Caco-2 (cell line): ENCODE measurements at regions not wholly inside any gene's neighbourhood (a gene's known extent, or its start where the extent isn't known, plus 50 kb on each side); places are given as distances from the start of the nearest gene placed in this dataset.

Experiments used
- BruUV-seq: library from RNA; stranded (reverse); fragments of 400-500 nt; replicated peaks from 2 replicates; lab custom pipeline; 2021; lab: Mats Ljungman, UMichigan
- CTCF ChIA-PET: fragments of 300-600 bp; sonication (Branson Sonifier 250); formaldehyde crosslinking; loops from one replicate; lab custom pipeline; 2022; ENCODE audit warnings: antibody characterized with exemption; lab: Charles Lee
- POLR2A ChIA-PET: fragments of 300-600 bp; sonication (Branson Sonifier 250); formaldehyde crosslinking; loops from one replicate; lab custom pipeline; 2022; ENCODE audit warnings: antibody characterized with exemption; lab: Charles Lee
- DNase-seq, 2 experiments: peaks; one replicate each; pipeline versions ENCODE4 v3.0.0 to v3.0.0-alpha.2; 2020 to 2022
- H3K27me3 ChIP-seq: replicated peaks from 2 replicates; pipeline ENCODE4 v1.6.0; 2011; ENCODE audit warnings: low read length; ENCODE audit not compliant: control insufficient read depth, insufficient read depth
- H3K36me3 ChIP-seq: 2 replicates; pipeline ENCODE4 v1.5.1; 2011; ENCODE audit warnings: low read length; ENCODE audit not compliant: control insufficient read depth, insufficient read depth
- H3K4me1 ChIP-seq: fragments of 250-450 bp; sonication (Bioruptor Pico); 2 replicates; pipeline ENCODE4 v1.5.1; 2020; ENCODE audit warnings: mild to moderate bottlenecking
- H3K4me3 ChIP-seq: 2 replicates; pipeline ENCODE4 v1.5.1; 2011; ENCODE audit warnings: low read depth, mild to moderate bottlenecking, control low read depth, low read length
- H3K9me3 ChIP-seq: fragments of 250-450 bp; sonication (Bioruptor Pico); 2 replicates; pipeline ENCODE4 v1.5.1; 2020; ENCODE audit warnings: mild to moderate bottlenecking, moderate library complexity
- H3K27ac Mint-ChIP-seq: one replicate; pipeline ENCODE4 v1.8.0; 2022; ENCODE audit warnings: mixed read lengths; ENCODE audit not compliant: unreplicated experiment
- H3K27me3 Mint-ChIP-seq: one replicate; pipeline ENCODE4 v1.8.0; 2022; ENCODE audit warnings: mixed read lengths; ENCODE audit not compliant: insufficient read depth, unreplicated experiment
- H3K36me3 Mint-ChIP-seq: one replicate; pipeline ENCODE4 v1.8.0; 2022; ENCODE audit warnings: mild to moderate bottlenecking, mixed read lengths; ENCODE audit not compliant: insufficient read depth, unreplicated experiment
- H3K4me1 Mint-ChIP-seq: one replicate; pipeline ENCODE4 v1.8.0; 2022; ENCODE audit warnings: low read depth, mixed read lengths; ENCODE audit not compliant: unreplicated experiment
- H3K4me3 Mint-ChIP-seq: one replicate; pipeline ENCODE4 v1.8.0; 2022; ENCODE audit warnings: mild to moderate bottlenecking, moderate library complexity, mixed read lengths; ENCODE audit not compliant: unreplicated experiment
- H3K9me3 Mint-ChIP-seq: one replicate; pipeline ENCODE4 v1.8.0; 2022; ENCODE audit warnings: mixed read lengths; ENCODE audit not compliant: unreplicated experiment
- intact Hi-C: fragments of 100-400 bp; cut with micrococcal nuclease; formaldehyde crosslinking; loops from one replicate; pipeline ENCODE4 v1.10.0; 2022; ENCODE audit not compliant: unreplicated experiment
- TF ChIP-seq, protein P1 (sequence below), 2 experiments: fragments of 200-600 bp in 1 of 2; IDR thresholded peaks; 1 replicate in 1 of 2; 2 replicates in 1 of 2; pipeline versions ENCODE4 v1.5.1 to v1.8.0; 2011 to 2022; ENCODE audit warnings: antibody characterized with exemption in 1 of 2, control low read depth in 1 of 2, inconsistent platforms in 1 of 2, low read depth in 1 of 2, low read length in 1 of 2, mild to moderate bottlenecking in 1 of 2, moderate library complexity in 1 of 2; ENCODE audit not compliant: insufficient read depth in 1 of 2, severe bottlenecking in 1 of 2, unreplicated experiment in 1 of 2

DNA sequence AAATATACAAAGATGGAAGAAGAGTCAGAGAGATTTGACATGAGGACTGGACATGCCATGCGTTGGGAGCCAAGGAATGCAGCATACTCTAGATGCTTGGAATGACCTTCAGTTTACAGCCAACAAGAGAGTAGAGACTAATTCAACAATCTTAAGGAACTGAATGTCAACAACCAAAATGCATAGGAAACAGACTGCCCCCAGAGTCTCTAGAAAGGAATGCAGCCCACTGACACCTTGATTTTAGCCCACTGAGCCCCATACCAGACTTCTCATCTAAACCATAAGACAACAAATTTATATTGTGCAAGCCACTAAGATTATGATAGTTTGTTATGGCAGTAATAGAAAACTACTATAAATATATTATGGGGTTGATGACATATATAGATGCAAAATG, 611.2 kb downstream of the RPS29 start:
- Mint-ChIP-seq H3K36me3 (no peaks in the 10 kb centered on the region), H3K9me3 (peaks cover 12% of the 10 kb centered on the region), H3K27ac (no peak overlapping the region), H3K4me3 (no peak overlapping the region), H3K4me1 (peaks cover 34% of the 10 kb centered on the region), H3K27me3 (no peaks in the 10 kb centered on the region)
- Histone ChIP-seq H3K27me3 (no peaks in the 10 kb centered on the region), H3K4me1 (peaks cover 46% of the 10 kb centered on the region), H3K9me3 (no peaks in the 10 kb centered on the region), H3K36me3 (no peaks in the 10 kb centered on the region; the same call in 1 of the 2 replicates), H3K4me3 (no peak overlapping the region)
- no peak for DNase-seq
- ChIA-PET CTCF (no interaction called here), POLR2A (no interaction called here)
- intact Hi-C loops: no loop called here
- no TSS peak for BruUV-seq
- TF ChIP-seq, protein P1, sequence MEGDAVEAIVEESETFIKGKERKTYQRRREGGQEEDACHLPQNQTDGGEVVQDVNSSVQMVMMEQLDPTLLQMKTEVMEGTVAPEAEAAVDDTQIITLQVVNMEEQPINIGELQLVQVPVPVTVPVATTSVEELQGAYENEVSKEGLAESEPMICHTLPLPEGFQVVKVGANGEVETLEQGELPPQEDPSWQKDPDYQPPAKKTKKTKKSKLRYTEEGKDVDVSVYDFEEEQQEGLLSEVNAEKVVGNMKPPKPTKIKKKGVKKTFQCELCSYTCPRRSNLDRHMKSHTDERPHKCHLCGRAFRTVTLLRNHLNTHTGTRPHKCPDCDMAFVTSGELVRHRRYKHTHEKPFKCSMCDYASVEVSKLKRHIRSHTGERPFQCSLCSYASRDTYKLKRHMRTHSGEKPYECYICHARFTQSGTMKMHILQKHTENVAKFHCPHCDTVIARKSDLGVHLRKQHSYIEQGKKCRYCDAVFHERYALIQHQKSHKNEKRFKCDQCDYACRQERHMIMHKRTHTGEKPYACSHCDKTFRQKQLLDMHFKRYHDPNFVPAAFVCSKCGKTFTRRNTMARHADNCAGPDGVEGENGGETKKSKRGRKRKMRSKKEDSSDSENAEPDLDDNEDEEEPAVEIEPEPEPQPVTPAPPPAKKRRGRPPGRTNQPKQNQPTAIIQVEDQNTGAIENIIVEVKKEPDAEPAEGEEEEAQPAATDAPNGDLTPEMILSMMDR (IDR thresholded peaks at IDR 0.05; ENCODE audit: insufficient read depth in 1 of 2, low read depth in 1 of 2, low read length in 1 of 2, severe bottlenecking in 1 of 2, unreplicated experiment in 1 of 2): no peak

DNA sequence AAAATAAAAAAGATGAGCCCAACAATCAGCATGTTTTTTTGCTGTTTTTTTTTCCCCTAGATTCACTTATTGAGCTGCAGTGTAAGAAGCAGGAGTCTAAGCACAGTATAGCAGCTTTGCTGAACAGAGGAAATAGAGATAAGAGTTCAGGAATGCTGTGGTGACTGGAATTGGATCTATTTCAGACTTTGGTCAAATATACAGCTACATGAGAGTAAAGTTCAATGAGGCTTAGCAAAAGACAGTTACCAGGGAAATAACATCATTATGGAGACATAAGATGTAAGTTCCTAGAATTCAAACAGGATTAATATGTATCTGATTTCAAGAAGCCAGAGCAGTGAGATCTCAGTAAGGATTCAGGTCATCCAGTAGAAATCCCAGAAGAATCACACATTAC, 613.0 kb downstream of the RPS29 start:
- Mint-ChIP-seq H3K4me3 (peak overlapping the region; percentile 19), H3K36me3 (no peaks in the 10 kb centered on the region), H3K9me3 (peaks cover 12% of the 10 kb centered on the region), H3K27me3 (no peaks in the 10 kb centered on the region), H3K27ac (no peak overlapping the region), H3K4me1 (peaks cover 49% of the 10 kb centered on the region)
- intact Hi-C loops: loop anchor here (1.0 kb wide), 2 partner anchors 10 kb away; no protein-coding TSS in a partner anchor
- CTCF ChIA-PET: no interaction called here
- TF ChIP-seq, protein P1 (IDR thresholded peaks at IDR 0.05; ENCODE audit: insufficient read depth in 1 of 2, low read depth in 1 of 2, low read length in 1 of 2, severe bottlenecking in 1 of 2, unreplicated experiment in 1 of 2): no peak
- POLR2A ChIA-PET: interaction anchor here (0.6 to 1.0 kb wide), 3 partner anchors 10 to 210 kb away, joined by 3 to 5 read pairs (median 3); no protein-coding TSS in a partner anchor
- no TSS peak for BruUV-seq
- Histone ChIP-seq H3K27me3 (no peaks in the 10 kb centered on the region), H3K4me1 (peaks cover 64% of the 10 kb centered on the region), H3K9me3 (no peaks in the 10 kb centered on the region), H3K36me3 (no peaks in the 10 kb centered on the region; the same call in 1 of the 2 replicates), H3K4me3 (no peak overlapping the region)
- peak in 1 of 2 experiments; percentile 38 for DNase-seq

DNA sequence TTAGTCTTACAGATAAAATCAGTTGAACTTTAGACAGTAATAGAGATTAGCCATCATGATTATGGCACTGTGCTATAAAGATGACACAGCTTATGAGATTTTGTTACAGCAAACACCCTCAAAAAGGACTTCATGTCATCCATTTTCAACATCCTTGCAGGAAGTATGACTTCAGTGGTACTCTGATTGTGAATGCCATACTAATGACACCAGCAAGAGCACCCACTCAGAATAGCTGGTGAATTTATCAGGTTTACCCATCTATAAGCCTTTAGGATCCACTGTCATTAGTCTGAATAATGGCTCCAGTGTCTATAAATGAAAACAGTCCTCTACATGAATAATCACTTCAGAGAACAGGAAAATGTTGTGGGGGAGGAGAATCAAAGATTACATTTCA, 615.2 kb downstream of the RPS29 start:
- H3K4me3 ChIP-seq: no peak overlapping the region
- no TSS peak for BruUV-seq
- Mint-ChIP-seq H3K27me3 (no peaks in the 10 kb centered on the region), H3K4me3 (no peak overlapping the region), H3K36me3 (no peaks in the 10 kb centered on the region), H3K9me3 (peaks cover 19% of the 10 kb centered on the region), H3K27ac (no peak overlapping the region), H3K4me1 (peaks cover 54% of the 10 kb centered on the region)
- TF ChIP-seq, protein P1 (IDR thresholded peaks at IDR 0.05; ENCODE audit: insufficient read depth in 1 of 2, low read depth in 1 of 2, low read length in 1 of 2, severe bottlenecking in 1 of 2, unreplicated experiment in 1 of 2): no peak
- DNase-seq: peak in 1 of 2 experiments; percentile 10
- H3K9me3 ChIP-seq: no peaks in the 10 kb centered on the region
- no peaks in the 10 kb centered on the region; the same call in 1 of the 2 replicates for H3K36me3 ChIP-seq
- ChIA-PET POLR2A (no interaction called here), CTCF (no interaction called here)
- peaks cover 84% of the 10 kb centered on the region for H3K4me1 ChIP-seq
- intact Hi-C loops: loop anchor here (2.0 kb wide), 1 partner anchor 46 kb away; no protein-coding TSS in a partner anchor
- H3K27me3 ChIP-seq: no peaks in the 10 kb centered on the region
